ENCODE measurements at regions not wholly inside any gene's neighbourhood (a gene's known extent, or its start where the extent isn't known, plus 50 kb on each side); places are given as distances from the start of the nearest gene placed in this dataset.

GRCh38 chr5:72697622-72698021 lies 118.8 kb upstream of the TNPO1 start:
- TF ChIP-seq, protein P1, sequence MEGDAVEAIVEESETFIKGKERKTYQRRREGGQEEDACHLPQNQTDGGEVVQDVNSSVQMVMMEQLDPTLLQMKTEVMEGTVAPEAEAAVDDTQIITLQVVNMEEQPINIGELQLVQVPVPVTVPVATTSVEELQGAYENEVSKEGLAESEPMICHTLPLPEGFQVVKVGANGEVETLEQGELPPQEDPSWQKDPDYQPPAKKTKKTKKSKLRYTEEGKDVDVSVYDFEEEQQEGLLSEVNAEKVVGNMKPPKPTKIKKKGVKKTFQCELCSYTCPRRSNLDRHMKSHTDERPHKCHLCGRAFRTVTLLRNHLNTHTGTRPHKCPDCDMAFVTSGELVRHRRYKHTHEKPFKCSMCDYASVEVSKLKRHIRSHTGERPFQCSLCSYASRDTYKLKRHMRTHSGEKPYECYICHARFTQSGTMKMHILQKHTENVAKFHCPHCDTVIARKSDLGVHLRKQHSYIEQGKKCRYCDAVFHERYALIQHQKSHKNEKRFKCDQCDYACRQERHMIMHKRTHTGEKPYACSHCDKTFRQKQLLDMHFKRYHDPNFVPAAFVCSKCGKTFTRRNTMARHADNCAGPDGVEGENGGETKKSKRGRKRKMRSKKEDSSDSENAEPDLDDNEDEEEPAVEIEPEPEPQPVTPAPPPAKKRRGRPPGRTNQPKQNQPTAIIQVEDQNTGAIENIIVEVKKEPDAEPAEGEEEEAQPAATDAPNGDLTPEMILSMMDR (IDR thresholded peaks at IDR 0.05; ENCODE audit: low read depth, low read length, poor library complexity, severe bottlenecking): no peak
- no peak for TF ChIP-seq EZH2phosphoT487 (IDR thresholded peaks at IDR 0.05; ENCODE audit: borderline replicate concordance, low read length)
